Nephron (organoid): ENCODE measurements at regions not wholly inside any gene's neighbourhood (a gene's known extent, or its start where the extent isn't known, plus 50 kb on each side); places are given as distances from the start of the nearest gene placed in this dataset.

Source experiments
- H3K27ac Mint-ChIP-seq, 3 experiments: 2 replicates each; pipeline ENCODE4 v1.8.0; 2020; ENCODE audit warnings: mixed read lengths in 3 of 3, mild to moderate bottlenecking in 2 of 3, moderate library complexity in 1 of 3
- H3K27me3 Mint-ChIP-seq: 2 replicates; pipeline ENCODE4 v1.8.0; 2021; ENCODE audit warnings: low read depth, mild to moderate bottlenecking, moderate library complexity, mixed read lengths
- H3K36me3 Mint-ChIP-seq: 2 replicates; pipeline ENCODE4 v1.8.0; 2020; ENCODE audit warnings: low read depth, mixed read lengths
- H3K4me1 Mint-ChIP-seq: 2 replicates; pipeline ENCODE4 v1.8.0; 2020; ENCODE audit warnings: mixed read lengths
- H3K4me3 Mint-ChIP-seq, 3 experiments: 2 replicates each; pipeline ENCODE4 v1.8.0; 2020; ENCODE audit warnings: mild to moderate bottlenecking in 3 of 3, mixed read lengths in 3 of 3, moderate library complexity in 2 of 3
- H3K9me3 Mint-ChIP-seq: 2 replicates; pipeline ENCODE4 v1.8.0; 2020; ENCODE audit warnings: mixed read lengths
- CTCF ChIP-seq, 3 experiments: fragments of 200-600 bp; sonication (generic); IDR thresholded peaks; one replicate each; pipeline ENCODE4 v1.5.0; 2021; ENCODE audit warnings: antibody characterized with exemption in 3 of 3; ENCODE audit not compliant: unreplicated experiment in 3 of 3

GRCh38 chr5:56421246-56422075 lies 188.3 kb upstream of the ANKRD55 start:
- Mint-ChIP-seq H3K4me3 (no peak overlapping the region), H3K27ac (peak overlapping the region; percentile 72 to 93 (median 87)), H3K27me3 (no peaks in the 10 kb centered on the region), H3K4me1 (peaks cover 34% of the 10 kb centered on the region), H3K9me3 (peaks cover 36% of the 10 kb centered on the region), H3K36me3 (peaks cover 23% of the 10 kb centered on the region)
- no peak for TF ChIP-seq CTCF (IDR thresholded peaks at IDR 0.05; ENCODE audit: unreplicated experiment in 3 of 3)

- no peak overlapping the region for H3K4me3 Mint-ChIP-seq
- H3K9me3 Mint-ChIP-seq: peaks cover 35% of the 10 kb centered on the region
- H3K27ac Mint-ChIP-seq: peak overlapping the region in 1 of 3 experiments; percentile 35
Observed at GRCh38 chr5:56420323-56420722, 187.2 kb upstream of the ANKRD55 start.

GRCh38 chr5:56419667-56420066 lies 186.5 kb upstream of the ANKRD55 start:
- Mint-ChIP-seq H3K4me3 (no peak overlapping the region), H3K4me1 (peaks cover 28% of the 10 kb centered on the region)

More at GRCh38 chr5:56420323-56420722, 187.2 kb upstream of the ANKRD55 start:
- Mint-ChIP-seq H3K4me1 (peaks cover 31% of the 10 kb centered on the region), H3K27me3 (no peaks in the 10 kb centered on the region), H3K36me3 (peaks cover 16% of the 10 kb centered on the region)
- TF ChIP-seq CTCF (IDR thresholded peaks at IDR 0.05; ENCODE audit: unreplicated experiment in 3 of 3): no peak

GRCh38 chr5:56415356-56415765 lies 182.2 kb upstream of the ANKRD55 start:
- H3K9me3 Mint-ChIP-seq: peaks cover 20% of the 10 kb centered on the region
- no peak overlapping the region for H3K4me3 Mint-ChIP-seq
- H3K36me3 Mint-ChIP-seq: peaks cover 6% of the 10 kb centered on the region
- no peak for TF ChIP-seq CTCF (IDR thresholded peaks at IDR 0.05; ENCODE audit: unreplicated experiment in 3 of 3)
- H3K27ac Mint-ChIP-seq: peak overlapping the region; percentile 28 to 77 (median 56)
- peaks cover 39% of the 10 kb centered on the region for H3K4me1 Mint-ChIP-seq
- no peaks in the 10 kb centered on the region for H3K27me3 Mint-ChIP-seq

More at GRCh38 chr5:56419667-56420066, 186.5 kb upstream of the ANKRD55 start:
- TF ChIP-seq CTCF (IDR thresholded peaks at IDR 0.05; ENCODE audit: unreplicated experiment in 3 of 3): no peak
- Mint-ChIP-seq H3K36me3 (peaks cover 10% of the 10 kb centered on the region), H3K27me3 (no peaks in the 10 kb centered on the region), H3K9me3 (peaks cover 28% of the 10 kb centered on the region), H3K27ac (peak overlapping the region in 1 of 3 experiments; percentile 35)

- Mint-ChIP-seq H3K27ac (peak overlapping the region; percentile 32 to 79 (median 52)), H3K27me3 (no peaks in the 10 kb centered on the region), H3K9me3 (peaks cover 11% of the 10 kb centered on the region), H3K4me3 (no peak overlapping the region), H3K36me3 (no peaks in the 10 kb centered on the region), H3K4me1 (peaks cover 51% of the 10 kb centered on the region)
- TF ChIP-seq CTCF (IDR thresholded peaks at IDR 0.05; ENCODE audit: unreplicated experiment in 3 of 3): no peak
Observed at GRCh38 chr5:56414066-56414465, 180.9 kb upstream of the ANKRD55 start.
